Left colon (tissue), 2 donors: ENCODE measurements at regions not wholly inside any gene's neighbourhood (a gene's known extent, or its start where the extent isn't known, plus 50 kb on each side); places are given as distances from the start of the nearest gene placed in this dataset.
A peak's percentile ranks its signal among the peaks of the same experiment; 100 is the strongest.

Source experiments
- ATAC-seq: fragments of 200-7000 bp; cut with Tn5 transposase; one replicate; pipeline ENCODE4 v1.9.1; 2020; ENCODE audit warnings: mild to moderate bottlenecking, moderate library complexity
- DNase-seq, 2 donors: peaks; one replicate each; pipeline ENCODE4 v3.0.0-alpha.2; 2020
- intact Hi-C, 2 donors: fragments of 100-400 bp; cut with DNase I in 1 of 2; cut with micrococcal nuclease in 1 of 2; formaldehyde crosslinking; loops; one replicate each; pipeline versions ENCODE4 v1.11.2 to v1.14.0; 2022; cut with DNase I, micrococcal nuclease
- donor health status: DM: no; HTN: no; CAD: no.
- donor health status: DM: yes; HTN: yes; CAD: no.

DNA sequence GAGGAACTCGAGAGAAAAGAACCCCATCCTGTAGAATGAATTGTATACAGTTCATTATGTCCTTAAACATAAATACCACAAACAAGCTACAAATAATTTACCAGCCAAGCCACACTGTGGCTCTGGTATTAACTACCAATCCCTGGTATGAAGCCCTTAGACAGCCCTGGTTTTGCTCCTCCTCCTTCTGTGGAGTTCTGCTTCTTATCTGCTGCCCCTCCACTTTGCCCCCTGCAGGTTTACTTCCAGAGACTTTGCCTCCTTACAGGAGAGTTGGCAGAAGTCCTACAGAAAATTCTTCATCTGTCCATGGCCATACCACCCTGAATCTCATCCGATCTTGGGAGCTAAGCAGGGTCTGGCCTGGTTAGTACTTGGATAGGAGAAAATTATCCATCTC is 219.8 kb downstream of the ACTL7B start:
- intact Hi-C loops = no loop called here
- DNase-seq = no peak
- ATAC-seq = no peak

DNA sequence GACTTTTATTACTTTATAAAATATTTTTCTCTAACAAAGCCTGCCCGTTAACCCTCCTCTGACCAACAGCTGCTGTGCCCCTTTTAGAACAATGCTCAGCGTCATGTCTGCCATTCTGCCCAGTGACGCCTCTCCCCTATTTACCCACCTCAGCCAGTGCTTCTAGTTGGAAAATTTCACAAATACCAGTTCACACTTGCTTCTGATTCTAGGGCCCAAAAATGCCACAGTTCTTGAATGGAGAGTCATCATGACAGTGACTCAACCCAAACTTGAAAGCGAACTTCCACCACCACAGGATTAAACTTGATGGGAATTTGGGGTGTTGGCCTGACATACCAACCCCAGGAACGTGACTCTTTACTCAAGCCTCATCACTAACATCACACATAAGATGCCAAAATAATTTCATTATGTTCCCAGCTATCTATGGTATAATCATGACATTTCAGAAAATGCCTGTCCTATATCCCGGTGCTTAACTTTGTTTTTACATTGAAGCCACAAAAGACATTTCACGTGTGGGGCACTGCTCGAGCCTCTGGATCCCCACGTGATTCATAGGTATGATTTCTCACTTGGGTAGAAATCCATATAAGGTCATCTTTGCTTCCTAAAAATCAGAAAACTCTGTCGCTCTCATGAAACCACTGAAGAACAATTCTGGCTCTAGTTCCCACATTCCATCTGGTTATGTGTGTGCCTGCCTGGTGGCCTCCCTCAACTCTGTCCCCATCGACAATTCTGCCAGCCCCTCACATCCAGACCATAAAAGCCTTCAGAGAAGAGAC is 220.9 kb downstream of the ACTL7B start:
- ATAC-seq (no peak), DNase-seq (no peak)
- intact Hi-C loops = no loop called here

DNA sequence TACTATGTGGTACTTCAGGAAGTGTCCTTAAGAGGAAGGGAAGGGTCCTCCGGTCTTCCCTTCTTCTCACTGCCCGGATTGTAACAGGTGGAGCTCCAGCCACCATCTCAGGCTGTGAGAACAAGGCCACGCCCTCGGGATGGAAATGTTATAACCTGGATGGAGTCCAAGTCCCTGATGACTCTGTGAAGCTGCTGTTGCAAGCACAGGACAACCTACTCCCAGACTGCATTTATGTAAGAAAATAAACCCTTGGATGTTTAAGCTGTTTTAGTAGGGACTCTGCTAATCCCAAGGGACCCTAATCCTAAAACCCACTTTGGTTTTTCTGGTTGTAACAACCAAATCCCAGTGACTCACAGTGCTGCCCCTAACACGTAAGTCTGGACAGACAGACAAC is 221.6 kb downstream of the ACTL7B start:
- DNase-seq (peak; percentile 45 to 65), ATAC-seq (peak; percentile 93)
- intact Hi-C loops = no loop called here

DNA sequence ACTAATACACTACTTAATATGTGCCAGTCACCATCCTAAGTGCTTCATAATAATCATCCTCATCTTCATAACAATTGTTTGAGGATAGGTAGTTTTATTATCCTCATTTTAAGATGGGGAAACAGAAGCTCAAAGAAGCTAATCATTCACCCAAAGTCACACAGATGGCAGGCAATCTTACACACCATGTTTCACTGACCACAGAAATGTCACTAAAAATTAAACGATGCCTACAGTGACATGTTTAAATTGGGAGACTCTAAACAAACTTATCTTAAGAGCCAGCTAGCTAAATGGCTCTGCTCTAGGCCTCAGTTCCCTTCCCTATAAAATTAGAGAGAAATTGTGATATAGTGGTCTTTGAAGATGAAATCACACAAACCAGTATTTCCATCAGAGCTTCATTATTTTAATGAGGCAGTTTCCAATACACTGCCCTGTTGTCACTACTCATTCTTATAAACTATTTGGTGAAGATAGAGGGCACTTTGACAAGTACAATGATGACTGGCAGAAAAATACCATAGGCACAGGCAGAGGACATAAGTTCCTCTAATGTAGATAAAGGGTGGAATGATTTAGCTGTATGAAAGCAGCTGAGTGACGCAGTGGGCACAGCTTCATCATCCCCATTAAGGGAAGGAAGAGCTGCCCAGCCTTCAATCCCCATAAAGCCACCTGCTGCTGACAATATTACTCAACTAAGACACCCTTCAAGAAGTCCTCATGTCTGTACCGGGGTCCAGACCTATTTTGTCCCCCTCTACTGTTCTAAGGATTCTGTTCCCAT is 224.1 kb downstream of the ACTL7B start:
- intact Hi-C loops = no loop called here
- ATAC-seq (no peak), DNase-seq (no peak)

DNA sequence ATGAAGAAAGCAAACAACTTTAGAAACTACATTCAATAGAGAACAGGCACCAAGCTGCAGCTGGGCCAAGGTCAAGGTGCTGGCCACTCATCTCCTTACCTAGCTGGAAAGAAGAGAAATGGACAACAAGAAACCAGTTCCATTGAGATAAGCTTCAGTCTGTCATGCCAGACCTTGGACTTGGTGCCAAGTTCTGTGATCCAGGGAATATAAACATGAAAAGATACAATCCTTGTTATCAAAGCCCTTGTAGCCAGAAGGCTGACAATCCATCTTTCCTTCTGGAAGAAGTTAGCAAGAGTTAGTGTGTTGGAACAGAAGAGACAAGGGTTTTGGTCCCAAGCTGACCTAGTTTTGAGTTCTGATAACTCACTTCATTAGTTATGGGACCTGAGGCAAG is 227.5 kb downstream of the ACTL7B start:
- intact Hi-C loops = no loop called here
- no peak for ATAC-seq
- no peak for DNase-seq

DNA sequence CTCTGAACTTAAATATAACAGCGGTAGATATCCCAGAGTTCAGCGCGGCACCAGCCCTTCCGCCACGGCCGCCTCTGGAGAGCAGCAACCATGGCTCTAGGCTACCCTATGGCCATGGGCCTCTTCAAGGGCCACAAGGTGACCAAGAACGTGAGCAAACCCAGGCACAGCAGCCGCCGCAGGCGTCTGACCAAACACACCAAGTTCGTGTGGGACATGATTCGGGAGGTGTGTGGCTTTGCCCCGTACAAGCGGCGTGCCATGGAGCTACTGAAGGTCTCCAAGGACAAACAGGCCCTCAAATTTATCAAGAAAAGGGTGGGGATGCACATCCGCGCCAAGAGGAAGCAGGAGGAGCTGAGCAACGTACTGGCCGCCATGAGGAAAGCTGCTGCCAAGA is 229.0 kb downstream of the ACTL7B start:
- DNase-seq = no peak
- no peak for ATAC-seq
- intact Hi-C loops = no loop called here

DNA sequence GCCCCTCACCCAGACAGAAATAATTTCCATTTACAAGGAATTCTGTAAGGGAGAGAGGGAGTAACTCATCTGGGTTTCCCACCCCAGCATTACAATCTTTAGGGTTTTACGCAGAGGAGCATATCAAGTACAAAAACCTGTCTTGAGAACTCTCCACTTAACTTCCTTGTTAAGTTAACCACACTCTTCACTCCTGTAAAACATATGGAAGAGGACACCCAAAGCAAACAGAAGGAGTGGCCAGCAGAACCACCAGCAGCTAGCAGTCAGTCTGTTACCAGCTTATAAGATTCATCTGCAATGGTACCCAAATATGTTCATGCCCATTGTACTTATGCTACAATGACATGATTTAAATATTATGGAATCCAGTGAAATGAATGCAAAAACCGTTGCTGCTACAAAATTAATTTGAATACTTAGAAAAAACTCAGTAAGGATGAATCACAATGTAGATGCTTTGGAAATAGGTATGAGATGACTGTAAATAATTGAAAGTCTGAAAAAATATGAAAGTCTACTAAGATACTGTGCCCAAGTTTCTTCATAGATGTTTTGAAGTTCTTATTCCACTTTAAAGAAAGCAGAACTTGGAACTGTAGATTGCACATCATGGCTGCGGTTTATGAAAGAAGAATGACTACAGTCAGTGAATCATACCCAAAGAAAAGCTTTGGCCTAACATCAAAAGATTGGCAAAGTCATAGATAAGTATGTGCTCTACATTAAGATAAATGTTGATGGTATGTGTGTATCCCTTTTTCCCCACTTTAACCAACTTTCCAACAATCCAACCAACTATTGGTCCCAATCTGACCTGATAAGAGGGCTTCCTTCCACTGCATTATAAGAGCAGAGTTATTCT is 233.6 kb downstream of the ACTL7B start:
- intact Hi-C loops = no loop called here
- peak; percentile 63 for ATAC-seq
- no peak for DNase-seq

DNA sequence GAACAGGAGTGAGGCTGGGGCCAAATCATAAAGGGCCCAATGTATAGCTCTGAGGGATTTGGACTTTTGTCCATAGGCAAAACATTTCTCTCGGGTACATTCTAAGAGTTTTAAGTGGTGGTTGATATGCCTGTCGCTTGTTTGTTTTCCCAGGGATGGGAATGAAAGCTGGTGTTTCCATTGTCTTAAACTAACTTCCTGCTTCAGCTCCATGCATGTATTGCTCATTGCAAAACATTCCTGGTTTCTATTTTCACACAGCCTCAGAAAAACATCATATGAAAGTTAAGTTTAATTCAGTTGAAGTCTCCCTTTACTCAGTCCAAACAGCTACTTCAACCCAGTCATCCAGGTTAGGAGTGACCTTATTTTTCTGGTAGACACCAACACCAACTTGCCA is 235.0 kb downstream of the ACTL7B start:
- no peak for DNase-seq
- intact Hi-C loops = no loop called here

DNA sequence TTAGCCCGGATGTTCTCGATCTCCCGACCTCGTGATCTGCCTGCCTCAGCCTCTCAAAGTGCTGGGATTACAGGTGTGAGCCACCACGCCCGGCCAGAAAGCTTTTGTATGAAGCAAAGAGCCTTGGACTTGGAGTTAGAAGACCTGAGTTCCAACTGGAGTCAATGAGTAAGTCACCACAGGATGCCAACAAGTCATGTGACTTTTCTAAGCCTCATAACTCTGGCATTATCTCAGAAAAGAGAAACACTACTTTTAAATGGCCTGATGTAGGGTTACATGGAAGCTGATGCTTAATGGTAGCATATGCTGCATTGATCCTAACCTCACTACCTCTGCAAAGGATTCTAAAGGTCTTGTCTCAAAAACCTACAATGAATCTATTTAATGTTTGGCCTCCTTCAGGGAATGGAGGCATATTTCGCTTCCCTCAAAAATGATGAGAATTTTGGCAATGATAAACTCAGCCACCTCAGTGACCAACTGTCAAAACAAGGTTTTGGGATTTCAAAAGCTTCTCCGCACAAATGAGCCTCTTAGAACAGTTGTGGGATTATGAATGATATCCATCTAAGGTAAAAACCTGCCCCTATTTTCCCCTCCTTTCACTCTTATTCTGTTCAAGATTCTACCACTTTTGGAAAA is 236.8 kb downstream of the ACTL7B start:
- DNase-seq (no peak), ATAC-seq (no peak)
- intact Hi-C loops = no loop called here

More for the DNA sequence above, 235.0 kb downstream of the ACTL7B start:
- no peak for ATAC-seq

DNA sequence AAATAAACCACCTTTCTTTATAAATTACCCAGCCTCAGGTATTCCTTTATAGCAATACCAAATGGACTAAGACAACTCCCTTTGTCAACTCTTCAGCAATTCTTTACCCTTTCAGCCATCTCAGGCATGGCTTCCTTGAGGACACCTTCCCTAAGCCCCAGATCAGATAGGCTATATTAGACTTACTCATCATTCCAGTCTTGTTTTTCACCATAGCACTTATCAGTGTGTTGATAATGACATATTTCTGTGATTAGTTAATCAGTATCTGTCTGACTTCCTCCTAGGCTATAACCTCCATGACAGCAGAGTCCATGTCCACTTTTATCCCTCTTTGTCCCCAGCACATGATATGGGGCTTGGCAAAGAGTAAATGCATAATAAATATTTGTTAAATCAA is 238.1 kb downstream of the ACTL7B start:
- no peak for ATAC-seq
- no peak for DNase-seq
- intact Hi-C loops = no loop called here

DNA sequence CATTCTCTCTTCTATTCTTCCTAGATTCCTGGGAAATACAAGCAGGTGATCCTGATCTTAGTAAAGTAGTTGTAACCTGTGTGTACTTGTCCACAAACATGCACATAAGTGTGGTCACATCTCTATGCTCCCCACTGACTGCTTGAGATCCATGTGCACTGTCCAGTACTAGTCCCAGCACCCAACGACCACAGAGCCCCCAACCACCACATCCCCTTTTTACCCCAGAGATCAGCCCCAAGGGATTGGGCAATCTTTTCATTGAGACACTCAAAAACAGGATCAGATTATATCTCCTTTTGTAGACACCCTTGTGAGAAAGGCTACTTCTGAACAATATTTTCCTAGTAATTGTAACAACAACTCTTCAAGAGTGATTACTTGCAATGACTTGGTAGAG is 240.6 kb downstream of the ACTL7B start:
- no peak for ATAC-seq
- DNase-seq = no peak
- intact Hi-C loops = no loop called here

DNA sequence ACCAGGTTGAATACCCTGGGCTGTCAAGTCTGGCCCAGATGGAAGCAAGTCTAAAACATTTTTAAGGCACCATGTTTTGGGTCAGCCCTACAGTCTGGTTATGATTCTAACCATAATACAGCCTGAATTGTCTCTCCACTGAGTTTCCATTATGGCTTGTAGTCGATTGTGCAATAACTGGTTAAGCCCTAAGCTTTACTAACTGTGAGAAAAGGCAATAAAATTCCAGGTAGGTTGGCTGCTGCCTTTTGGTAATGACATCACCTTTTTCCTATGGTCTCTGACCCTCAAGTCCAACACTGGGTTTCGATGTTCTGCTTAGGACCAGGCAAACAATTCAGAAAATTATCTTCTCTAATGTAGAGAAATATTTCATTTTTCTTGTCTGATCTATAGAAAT is 243.3 kb downstream of the ACTL7B start:
- intact Hi-C loops = no loop called here
- ATAC-seq = peak; percentile 44
- no peak for DNase-seq

DNA sequence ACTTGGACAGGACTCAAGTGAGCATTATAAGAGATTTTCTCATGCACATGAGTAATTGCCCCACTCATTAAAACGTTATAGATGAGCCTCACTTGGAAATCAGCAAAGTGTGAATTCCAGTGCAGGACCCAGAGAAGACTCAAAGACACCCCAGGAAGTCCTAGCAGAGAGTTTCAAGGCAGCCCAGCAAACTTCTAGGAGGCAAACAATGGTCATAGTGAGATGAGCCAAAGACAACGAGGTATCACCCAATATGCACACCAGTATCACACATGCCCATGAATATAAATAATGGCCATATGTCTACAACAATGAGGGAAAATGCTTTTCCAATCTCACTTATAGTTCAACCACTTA is 245.9 kb downstream of the ACTL7B start:
- intact Hi-C loops = no loop called here

DNA sequence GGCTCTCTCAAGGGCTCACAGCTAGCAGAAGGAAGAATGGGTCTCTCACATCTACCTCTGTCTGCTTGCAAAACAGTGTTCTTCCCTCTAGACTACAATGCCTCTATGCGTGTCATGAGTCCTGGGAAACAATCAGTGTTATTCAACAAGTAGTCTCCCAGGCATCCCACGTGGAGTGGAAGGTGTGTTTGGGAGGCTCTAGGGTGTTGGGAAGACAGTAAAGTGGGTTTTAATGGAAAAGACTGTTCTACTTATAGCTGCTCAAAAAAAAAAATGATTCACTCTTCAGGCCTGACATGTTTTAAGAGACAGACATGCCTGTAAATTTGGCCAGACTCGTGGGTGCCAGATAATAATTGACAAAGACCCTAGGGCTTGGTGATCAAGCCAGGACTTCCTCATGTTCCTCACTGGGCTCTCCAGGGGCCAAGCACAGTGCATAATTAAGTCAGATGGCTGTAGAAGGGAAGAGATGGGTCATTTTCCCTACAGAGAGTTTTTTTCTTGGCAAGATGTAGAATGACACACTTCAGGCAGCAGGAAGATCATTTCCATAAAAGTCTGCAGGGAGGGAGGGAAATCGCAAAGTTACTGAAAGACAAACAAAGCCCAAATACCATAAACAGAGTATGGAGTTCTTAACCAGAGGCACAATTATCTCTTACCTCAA is 246.4 kb downstream of the ACTL7B start:
- ATAC-seq (peak; percentile 15), DNase-seq (no peak)
- intact Hi-C loops = no loop called here

More for the DNA sequence above, 245.9 kb downstream of the ACTL7B start:
- ATAC-seq (no peak), DNase-seq (no peak)

DNA sequence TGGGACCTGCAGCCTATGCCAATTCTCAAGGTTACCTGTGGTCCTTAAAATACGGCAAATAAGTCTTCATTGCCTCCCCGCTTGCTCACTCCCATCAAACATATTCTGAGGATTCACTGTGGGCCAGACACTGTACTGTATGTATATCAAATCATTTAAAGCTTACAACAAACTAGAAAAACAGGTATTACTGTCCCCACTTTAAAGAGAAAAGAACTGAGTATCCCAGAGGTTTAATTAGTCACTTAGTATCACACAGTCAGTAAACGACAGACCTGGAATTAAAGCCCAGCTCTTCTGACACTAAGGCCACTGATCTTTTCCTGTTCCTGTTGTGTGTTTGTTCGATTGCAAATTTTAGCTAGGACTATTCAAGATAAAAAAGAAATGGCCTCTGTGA is 248.2 kb downstream of the ACTL7B start:
- intact Hi-C loops = no loop called here
- ATAC-seq = no peak
- no peak for DNase-seq

DNA sequence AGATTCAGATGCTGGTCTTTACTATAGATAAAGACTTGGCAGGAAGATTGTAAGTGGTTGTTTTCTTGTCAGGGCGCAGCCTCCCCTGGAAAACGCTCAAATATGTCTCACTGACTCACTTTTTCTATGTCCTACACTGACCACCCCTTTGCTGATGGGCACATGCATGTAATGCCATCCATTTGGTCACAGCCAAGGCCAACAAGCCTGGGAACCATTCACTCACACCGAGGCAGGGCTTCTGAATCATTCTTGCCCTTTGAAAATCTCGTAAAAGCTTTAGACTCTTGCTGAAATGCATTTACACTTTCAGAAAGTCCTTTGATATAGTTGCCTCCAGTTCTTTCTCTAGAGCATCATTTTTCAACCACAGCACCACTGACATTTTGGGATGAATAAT is 249.4 kb downstream of the ACTL7B start:
- intact Hi-C loops = no loop called here
- no peak for ATAC-seq
- DNase-seq = no peak

DNA sequence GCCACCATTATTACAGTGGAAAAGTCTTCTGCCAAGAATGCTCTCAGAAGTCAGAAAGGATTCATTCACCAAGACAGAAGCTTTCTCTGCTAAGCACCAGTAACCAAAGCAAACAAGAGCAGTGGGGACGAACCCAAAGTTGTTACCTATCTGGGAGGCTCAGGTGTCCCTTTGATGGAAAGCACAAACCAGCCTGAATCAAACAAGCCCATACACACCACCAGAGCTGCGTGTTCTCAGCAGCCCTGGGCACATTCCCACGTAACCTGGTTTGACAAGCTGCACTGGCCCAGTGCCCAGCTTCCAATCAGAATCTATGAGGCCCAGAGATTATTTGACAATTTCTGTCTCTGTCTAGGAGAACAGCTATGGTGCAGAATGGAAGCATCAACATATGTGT is 252.6 kb downstream of the ACTL7B start:
- no peak for ATAC-seq
- intact Hi-C loops = no loop called here
- no peak for DNase-seq

DNA sequence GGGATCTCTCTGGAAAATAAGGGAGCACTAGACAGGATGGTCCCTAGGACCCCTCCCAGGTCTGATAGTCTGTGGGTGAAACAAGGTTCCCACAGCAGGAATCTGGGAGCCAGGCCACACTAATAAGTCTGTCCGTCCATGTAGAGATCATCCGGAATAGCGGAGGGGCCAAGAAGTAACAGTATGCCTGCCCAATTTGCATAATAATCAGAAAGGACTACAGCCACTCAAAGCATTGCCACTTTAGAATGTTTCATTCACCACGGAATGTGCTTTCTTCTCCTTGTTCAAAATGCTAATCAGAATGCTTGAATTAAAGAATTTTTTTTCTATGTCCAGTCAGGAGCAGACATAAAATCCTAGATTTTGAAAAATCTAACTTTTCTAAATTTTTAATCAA is 254.9 kb downstream of the ACTL7B start:
- DNase-seq (no peak), ATAC-seq (no peak)
- intact Hi-C loops = no loop called here

DNA sequence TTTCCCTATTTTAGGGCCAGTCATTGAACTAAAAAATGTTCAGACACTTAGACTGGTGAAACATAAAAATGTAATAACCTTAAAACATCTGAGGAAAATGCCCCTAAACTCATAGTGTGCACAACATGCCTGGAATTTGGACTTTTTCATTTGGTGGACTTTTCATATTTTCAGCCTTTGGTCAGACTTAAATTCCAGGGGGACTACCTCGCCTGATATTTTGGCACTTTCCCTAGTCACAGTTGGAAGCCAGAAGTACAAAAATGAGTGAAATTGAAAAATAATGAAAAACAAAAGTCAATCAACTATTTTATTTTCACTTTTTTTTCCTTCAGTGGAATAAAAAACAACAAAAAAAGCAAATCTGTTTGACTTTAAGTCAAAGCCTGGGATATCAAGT is 256.2 kb downstream of the ACTL7B start:
- intact Hi-C loops = no loop called here
- no peak for ATAC-seq
- DNase-seq = no peak
